DMS79 treated with DMSO at 0.1 percent for 48 hours (cell line): ENCODE measurements at regions not wholly inside any gene's neighbourhood (a gene's known extent, or its start where the extent isn't known, plus 50 kb on each side); places are given as distances from the start of the nearest gene placed in this dataset.
"Not testable (repeated sequence)": the region's sequence is repeated elsewhere in the genome, so short reads cannot be mapped to it uniquely, and the experiment has no call there.

ENCODE experiments used
- DNase-seq: peaks from one replicate; lab custom pipeline; 2025; lab: John Stamatoyannopoulos, UW

DNA sequence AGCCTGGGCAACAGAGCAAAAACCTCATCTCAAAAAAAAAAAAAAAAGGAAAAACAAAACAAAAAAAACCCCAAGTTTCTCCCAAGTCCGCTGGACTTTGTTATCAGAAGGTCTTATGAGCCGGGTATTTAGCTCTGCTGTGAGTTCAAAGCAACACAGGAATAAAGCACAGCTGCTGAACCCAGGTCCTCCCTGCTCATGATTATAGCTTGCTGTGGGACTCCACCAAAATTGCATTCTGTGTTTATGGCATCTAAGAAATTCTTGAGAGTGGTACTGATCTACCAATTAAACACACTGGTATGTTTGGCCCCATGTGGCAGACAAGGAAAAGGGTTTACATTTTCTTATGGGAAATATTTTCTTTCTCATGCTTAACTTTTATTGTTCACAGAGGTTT is 93.6 kb upstream of the NEDD9 start:
- DNase-seq: no peak

DNA sequence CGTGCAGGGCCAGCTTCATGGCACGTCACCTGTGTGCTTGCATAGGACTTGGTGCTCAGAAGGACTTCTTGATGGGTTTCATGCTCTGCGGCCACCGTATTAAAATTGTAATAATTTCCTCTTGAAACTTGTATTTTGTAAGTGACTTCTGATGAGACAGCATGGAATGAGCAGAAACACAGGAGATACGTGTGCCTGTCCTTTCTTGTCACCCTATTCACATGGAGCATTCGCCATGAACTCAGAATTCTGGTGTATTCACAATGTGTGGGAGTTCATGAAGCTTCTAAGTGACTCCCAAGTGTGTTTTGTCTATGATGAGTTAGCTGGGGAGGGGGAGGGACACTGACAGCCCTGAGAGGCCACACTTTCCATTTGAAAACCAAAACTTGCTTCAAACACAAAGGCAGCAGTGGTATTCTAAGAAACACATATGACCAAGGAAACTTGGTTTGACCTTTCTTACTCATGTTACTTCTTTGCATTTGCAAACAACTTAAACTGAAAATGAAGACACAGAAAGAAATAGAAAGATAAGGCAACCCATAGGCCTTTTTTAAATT is 92.1 kb upstream of the NEDD9 start:
- DNase-seq: no peak

DNA sequence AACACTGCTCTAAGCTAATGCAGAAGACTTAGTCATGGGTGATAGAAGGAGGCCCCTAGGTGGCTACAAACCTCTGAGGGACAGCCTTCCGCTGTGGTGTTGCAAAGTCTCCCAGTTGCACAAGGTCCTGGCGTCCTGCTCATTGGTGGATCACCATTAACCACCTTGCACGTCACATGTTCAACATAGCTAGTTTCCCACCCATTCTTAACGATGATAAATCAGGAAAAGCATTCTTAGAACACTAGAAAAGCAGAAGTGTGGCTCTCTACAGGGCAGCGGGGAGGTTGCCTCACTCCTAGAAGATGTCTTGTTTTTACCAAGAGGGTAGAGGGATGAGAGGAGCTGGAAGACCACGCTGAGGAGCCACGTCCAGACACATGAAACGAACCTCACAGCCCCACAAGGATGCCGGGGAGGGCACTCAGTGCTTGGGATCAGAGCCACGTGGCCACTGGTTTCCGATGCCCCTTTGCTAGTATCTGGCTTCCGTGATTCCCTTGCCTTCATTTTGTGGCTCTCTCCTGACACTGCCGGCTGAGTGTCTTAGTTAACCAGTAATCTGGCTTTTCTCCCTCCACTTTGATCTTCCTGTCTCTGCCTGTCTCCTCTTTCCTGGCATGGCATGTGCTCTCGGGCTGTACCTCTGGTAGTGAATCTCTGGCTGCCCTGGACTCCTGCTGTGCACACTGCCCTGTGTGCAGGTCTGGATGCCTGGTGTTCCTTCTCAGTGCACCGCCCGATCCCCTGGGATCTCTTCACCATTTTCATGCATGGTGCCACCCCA is 91.4 kb upstream of the NEDD9 start:
- DNase-seq: no peak

DNA sequence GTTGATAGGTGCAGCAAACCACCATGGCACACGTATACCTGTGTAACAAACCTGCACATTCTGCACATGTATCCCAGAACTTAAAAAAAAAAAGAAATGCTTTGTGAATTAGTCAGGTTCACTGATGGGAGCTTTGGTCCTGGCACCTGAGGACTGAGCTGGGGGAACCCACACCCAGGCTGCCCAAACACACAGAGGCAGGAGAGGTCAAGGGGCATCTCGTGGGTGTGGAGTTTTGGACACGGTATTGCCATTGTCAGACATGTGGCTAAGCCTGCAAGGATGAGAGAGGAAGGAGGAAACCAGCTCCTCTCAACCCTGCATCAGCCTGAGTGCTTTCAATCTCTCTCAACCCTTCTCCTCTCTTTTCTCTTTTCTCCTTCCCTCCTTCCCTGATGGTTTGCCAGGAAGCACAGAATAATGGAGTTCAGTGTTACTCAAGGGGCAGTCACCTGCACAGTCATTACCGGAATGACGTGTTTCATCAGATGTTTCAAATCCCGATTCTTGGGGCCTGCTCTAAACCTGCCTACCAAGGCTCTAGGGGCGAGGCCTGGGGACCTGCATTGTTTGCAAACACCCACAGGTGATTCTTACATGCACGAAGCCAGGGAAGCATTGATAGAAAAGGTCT is 89.9 kb upstream of the NEDD9 start:
- no peak for DNase-seq

DNA sequence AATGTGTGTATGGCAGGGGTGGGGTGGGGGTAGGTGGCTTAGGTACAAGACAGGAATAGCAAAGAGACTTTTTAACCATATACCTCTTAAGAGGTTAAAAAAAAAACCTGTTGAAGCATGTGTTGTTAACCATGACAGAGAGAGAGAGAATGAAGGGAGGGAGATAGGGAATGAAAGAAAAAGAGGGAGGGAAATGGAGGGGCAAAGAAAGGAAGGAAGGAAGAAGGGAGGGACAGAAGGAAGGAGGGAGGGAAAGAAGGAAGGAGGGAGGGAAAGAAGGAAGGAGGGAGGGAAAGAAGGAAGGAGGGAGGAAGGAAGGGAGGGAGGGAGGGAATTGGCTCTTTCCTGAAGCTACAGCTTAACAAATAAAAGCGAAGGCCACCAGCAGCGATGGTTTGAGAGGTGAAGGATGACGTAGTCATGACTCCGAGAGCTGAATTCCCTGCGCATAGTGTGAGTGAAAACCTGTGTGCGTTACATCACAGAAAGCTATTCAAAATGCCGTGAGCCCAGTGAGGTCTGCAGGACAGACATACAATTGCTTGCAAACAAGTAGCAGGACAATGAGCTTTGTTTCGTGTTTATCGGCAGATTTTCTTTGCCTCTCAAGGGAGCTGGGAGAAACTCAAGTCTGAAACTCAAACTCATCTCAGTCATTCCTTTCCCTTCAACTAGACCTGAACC is 88.6 kb upstream of the NEDD9 start:
- DNase-seq: no peak

DNA sequence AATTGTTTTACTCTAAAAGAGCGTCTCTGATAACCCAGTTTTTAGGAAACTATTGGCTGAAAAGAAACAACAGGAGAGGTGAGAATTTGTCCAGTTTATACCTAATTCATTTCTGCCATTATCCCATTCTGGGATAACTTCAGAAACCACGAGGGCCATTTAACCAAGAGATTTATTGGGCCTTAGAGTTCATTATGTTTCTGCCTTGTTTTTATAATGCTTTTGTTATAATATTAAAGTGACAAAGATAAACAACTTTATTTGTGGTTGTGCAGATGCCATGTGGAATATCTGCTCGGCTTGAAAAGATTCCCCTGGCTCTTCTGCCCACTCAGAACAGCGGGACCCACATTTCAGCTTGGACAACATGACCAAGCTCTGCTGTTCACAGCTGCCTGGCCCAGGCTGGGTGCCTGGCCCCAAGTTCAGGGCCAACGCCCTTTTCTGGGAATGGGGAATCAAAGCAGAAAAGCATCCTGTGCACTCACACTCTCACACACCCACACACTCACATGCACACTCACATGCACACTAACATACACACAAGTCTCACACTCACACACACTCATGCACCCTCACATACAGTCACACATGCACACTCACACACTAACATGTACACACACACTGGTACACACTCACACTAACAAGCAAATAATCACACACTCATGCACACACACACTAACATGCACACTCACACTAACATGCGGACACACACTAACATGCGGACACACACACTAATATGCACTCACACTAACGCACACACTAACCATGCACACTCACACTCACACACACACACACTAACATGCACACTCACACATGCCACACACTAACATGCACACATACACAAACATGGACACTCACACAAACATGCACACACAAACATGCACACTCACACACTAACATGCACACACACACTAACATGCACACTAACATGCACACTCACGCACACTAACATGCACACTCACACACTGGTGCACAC is 86.7 kb upstream of the NEDD9 start:
- no peak for DNase-seq

DNA sequence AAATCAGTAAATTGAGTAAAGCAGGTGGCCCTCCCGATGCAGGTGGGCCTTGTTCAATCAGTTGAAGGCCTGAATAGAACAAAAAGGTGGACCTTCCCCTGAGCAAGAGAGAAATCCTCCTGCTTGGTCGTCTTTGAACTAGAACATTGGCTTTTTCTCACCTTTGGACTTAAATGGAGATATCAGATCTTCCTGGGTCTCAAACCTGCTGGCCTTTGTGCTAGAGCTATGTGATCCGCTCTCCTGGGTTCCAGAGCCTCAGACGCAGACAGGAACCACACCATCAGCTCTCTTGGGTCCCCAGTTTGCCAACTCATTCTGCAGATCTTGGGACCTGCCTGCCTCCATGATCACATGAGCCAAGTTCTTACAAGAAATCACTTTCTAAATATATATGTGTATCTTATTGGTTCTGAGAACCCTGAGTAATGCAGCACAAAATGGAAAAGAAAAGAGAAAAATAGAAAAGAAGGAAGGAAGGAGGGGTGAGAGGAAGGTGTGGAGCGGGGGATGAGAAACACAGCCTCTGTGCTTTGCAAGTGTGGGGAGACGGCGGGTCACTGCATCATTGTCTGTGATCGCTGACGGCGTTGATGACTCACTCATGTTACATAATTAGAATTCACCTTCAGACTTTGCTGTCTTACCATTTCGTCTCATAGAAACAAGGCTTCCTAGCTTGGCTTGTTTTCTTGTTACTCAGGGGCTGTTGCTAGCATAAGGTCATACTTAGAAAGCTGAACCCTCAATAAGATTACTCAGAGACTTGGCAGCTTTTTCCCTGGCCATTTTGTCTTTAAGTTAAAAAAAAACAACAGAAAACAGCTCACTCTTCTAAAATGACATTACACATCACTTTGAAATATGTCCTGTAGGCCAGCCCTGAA is 85.7 kb upstream of the NEDD9 start:
- DNase-seq: no peak

DNA sequence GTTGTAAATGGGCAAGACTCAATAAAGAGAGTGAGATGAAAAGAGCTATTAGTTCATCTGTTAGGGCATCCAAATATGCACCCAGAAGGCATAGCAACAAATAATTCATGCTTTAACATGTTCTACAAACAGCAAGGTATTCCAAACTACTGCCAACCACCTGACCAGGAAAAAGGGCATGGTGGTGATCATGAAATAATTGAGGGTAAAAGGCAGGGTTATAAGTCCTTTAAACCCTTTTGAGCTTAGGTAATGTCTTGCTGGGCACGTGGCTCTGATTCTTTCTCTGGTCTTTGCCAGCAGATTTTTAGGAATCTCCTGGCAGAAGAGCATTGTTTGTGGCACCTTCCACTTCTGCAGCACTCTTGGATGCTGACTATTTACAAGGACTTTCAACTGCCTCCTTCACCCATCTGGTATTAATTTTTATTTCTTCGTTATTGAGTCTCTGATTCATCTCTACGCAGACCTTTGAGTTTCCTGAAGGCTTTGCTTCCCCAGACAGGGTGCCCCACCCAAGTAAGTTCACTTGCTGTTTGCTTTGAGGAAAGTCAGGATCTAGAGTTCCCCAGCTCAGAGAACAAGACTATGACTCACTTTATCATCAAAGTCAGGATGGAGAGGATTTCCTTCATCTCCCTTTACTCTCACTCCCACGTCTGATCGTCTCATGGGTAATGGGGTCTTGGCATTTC is 83.4 kb upstream of the NEDD9 start:
- no peak for DNase-seq

DNA sequence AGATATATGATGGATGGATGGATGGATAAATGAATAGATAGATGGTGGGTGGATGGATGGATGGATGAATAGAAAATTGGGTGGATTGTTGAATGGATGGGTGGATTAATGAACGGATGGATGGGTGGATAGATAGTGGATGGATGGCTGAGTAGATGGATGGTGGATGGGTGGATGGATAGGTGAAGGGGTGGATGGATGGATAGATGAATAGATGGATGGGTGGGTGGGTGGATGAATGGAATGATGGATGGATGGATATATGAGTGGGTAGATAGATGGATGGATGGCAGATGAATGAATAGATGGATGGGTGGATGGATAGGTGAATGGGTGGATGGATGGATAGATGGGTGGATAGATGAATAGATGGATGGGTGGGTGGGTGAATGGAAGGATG is 80.7 kb upstream of the NEDD9 start:
- no peak for DNase-seq

DNA sequence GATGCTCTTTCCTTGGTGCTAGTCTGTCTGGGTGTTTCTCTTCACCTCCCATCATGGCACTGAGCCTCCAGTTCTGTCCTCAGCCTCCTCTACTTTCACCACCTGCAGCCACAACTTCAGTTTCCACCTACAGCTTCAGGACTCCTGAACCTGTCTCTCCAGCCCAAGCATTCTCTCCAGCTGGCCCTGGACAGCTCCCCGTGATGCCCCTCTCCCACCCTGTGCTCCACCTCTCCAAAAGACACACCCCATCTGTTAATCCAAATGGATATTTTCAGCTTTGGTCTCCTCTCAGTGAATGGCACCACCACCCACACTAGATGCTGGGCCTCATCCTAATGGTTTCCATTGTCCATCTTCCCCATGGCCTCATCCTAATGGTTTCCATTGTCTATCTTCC is 79.5 kb upstream of the NEDD9 start:
- DNase-seq: no peak

DNA sequence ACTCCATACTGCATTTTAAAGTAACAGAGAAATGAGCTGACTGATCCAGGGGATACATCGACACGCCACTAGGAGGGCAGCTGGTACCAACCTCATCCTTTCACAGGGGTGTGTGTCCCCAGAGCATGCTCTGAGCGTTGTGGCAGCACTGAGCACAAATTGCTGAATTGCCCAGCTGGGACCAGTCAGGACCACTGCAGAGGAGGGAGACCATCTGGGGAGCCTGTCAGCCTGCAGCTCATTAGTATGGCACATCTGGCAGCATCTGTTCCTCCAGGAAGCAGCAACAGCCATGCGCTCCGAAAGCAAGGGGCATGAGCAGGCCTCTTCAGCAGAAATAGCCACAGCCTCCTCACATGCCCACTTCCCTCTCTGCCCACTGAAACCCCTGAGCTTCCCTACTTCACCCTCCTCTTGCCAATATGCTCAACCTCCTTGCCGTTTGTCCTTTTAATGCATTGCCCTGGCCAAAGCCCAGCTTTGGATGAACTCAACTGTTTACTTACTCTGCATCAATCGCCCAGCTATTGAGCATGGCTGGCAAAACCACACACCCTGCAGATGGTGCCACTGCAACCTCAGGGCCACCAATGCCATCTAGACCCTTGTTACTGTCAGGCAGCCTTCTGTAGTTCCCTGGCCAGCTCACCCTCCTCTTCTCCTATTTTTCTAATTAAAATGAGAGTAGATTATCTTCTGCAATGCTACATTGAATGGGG is 77.6 kb upstream of the NEDD9 start:
- no peak for DNase-seq

DNA sequence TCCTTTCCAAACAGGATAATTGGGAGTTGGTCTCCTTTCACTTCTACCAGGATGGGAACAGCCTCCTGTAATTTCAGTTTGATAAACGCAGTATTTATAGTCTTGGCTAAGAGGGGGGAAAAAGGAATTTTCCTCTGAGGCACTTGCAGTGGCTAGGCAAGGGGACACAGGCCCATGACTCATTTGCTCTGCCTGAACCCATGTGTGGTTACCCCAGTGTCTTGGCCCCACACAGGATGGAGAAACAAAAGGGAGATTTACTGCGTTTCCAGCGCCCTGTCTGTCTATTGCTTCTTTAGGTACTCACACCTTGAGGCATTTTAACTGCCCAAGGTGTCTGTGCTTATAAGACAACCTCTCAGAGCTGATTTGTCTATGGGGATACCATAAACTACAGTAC is 74.8 kb upstream of the NEDD9 start:
- no peak for DNase-seq

DNA sequence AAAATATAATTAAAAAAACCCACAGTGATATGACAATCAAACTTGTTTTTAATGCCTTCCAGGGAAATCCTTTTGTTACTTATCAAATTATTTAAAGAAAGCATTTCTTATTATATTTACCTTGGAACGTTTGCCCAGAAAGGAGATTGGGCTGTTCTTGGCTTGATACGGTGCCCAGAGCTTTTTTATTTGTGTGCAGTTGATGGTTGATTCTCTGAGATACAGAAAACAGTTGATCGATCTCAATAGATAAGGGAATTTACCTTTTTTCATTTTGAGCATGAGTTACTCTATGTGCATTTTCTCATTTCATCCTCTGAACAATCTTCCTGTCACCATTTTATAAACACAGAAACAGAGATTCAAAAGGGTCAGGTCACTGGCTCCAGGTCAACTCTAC is 72.5 kb upstream of the NEDD9 start:
- no peak for DNase-seq

DNA sequence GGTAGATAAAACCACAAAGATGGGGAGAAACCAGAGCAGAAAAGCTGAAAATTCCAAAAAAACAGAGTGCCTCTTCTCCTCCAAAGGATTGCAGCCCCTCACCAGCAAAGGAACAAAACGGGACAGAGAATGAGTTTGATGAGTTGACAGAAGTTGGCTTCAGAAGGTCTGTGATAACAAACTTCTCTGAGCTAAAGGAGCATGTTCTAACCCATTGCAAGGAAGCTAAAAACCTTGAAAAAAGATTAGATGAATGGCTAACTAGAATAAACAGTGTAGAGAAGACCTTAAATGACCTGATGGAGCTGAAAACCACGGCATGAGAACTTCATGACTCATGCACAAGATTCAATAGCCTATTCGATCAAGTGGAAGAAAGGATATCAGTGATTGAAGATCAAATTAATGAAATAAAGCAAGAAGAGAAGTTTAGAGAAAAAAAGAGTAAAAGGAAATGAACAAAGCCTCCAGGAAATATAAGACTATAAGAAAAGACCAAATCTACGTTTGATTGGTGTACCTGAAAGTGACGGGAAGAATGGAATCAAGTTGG is 67.5 kb upstream of the NEDD9 start:
- not testable (repeated sequence) for DNase-seq

DNA sequence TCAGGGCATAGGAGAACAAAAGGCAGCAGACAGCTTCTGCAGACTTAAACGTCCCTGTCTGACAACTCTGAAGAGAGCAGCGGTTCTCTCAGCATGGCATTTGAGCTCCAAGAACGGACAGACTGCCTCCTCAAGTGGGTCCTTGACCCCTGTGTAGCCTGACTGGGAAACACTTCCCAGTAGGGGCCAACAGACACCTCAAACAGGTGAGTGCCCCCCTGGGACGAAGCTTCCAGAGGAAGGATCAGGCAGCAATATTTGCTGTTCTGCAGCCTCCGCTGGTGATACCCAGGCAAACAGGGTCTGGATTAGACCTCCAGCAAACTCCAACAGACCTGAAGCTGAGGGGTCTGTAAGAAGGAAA is 66.9 kb upstream of the NEDD9 start:
- DNase-seq: not testable (repeated sequence)

DNA sequence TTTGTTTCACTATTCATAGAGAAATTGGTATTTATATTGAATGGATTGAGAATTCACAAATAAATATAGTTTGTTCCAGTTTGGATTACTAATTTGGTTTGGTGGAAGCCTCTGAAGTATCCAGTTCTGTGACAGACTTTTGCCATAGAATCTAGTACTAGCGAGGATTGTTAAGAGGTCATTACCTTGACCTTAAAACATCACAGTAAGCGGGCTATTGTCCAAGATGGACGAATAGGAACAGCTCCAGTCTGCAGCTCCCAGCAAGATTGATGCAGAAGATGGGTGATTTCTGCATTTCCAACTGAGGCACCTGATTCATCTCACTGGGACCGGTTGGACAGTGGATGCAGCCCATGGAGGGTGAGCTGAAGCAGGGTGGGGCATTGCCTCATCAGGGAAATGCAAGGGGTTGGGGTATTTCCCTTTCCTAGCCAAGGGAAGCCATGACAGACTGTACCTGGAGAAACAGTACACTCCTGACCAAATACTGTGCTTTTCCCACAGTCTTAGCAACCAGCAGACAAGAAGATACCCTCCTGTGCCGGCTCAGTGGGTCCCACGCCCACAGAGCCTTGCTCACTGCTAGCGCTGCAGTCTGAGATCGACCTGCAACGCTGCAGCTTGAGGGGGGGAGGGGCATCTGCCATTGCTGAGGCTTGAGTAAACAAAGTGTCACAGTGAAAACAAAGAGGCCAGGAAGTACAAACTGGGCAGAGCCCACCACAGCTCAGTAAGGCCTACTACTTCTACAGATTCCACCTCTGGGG is 66.4 kb upstream of the NEDD9 start:
- no peak for DNase-seq

DNA sequence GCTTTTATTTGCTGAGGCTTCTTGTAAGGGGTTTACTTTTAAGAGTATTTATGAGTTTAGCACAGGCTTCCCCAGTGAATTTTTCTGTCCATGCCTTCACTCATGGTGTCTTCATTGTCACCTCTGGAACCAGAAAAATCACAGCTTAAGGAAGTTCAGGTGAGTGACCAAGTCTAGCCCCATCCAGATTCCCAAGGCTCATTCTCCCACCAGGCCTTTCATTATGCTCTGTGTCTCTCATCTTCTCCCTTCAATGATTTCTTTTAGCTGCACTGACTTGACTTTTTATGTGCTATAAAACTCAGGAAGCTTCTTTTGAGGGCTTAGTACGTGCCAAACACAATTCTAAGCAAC is 64.9 kb upstream of the NEDD9 start:
- DNase-seq: no peak
